M059J (cell line): ENCODE measurements at regions not wholly inside any gene's neighbourhood (a gene's known extent, or its start where the extent isn't known, plus 50 kb on each side); places are given as distances from the start of the nearest gene placed in this dataset.
A peak's percentile ranks its signal among the peaks of the same experiment; 100 is the strongest.

Experiments used
- DNase-seq: peaks from one replicate; pipeline ENCODE4 v3.0.0-alpha.2; 2012; ENCODE audit warnings: low read depth

GRCh38 chr3:153028381-153028780 lies 133.6 kb upstream of the RAP2B start:
- no peak for DNase-seq

GRCh38 chr3:153029350-153029749 lies 132.7 kb upstream of the RAP2B start:
- no peak for DNase-seq

GRCh38 chr3:153032891-153033290 lies 129.1 kb upstream of the RAP2B start:
- DNase-seq: no peak

GRCh38 chr3:153036846-153037245 lies 125.2 kb upstream of the RAP2B start:
- DNase-seq: no peak

GRCh38 chr3:153038367-153038766 lies 123.7 kb upstream of the RAP2B start:
- DNase-seq: no peak

- DNase-seq: peak; percentile 73
Measured at GRCh38 chr3:153038779-153039178, 123.2 kb upstream of the RAP2B start.

- DNase-seq: no peak
Measured at GRCh38 chr3:153041181-153041580, 120.8 kb upstream of the RAP2B start.

- DNase-seq: no peak
Measured at GRCh38 chr3:153042088-153042487, 119.9 kb upstream of the RAP2B start.

- peak; percentile 43 for DNase-seq
Measured at GRCh38 chr3:153043729-153044328, 118.2 kb upstream of the RAP2B start.

GRCh38 chr3:153045150-153045549 lies 116.9 kb upstream of the RAP2B start:
- DNase-seq: no peak

GRCh38 chr3:153050978-153051377 lies 111.0 kb upstream of the RAP2B start:
- DNase-seq: peak; percentile 14

- peak; percentile 95 for DNase-seq
Measured at GRCh38 chr3:153051427-153052095, 110.5 kb upstream of the RAP2B start.

- peak; percentile 99 for DNase-seq
Measured at GRCh38 chr3:153052096-153052460, 109.9 kb upstream of the RAP2B start.

- no peak for DNase-seq
Measured at GRCh38 chr3:153055217-153055616, 106.8 kb upstream of the RAP2B start.

GRCh38 chr3:153055779-153056178 lies 106.2 kb upstream of the RAP2B start:
- no peak for DNase-seq

GRCh38 chr3:153058031-153058688 lies 103.9 kb upstream of the RAP2B start:
- DNase-seq: peak; percentile 82

- DNase-seq: no peak
Measured at GRCh38 chr3:153060346-153060745, 101.7 kb upstream of the RAP2B start.

GRCh38 chr3:153061938-153062528 lies 100.0 kb upstream of the RAP2B start:
- DNase-seq: no peak

- DNase-seq: no peak
Measured at GRCh38 chr3:153063337-153063736, 98.7 kb upstream of the RAP2B start.

- no peak for DNase-seq
Measured at GRCh38 chr3:153066983-153067382, 95.0 kb upstream of the RAP2B start.

- peak; percentile 57 for DNase-seq
Measured at GRCh38 chr3:153069598-153070510, 92.2 kb upstream of the RAP2B start.

- no peak for DNase-seq
Measured at GRCh38 chr3:153070511-153070868, 91.5 kb upstream of the RAP2B start.
